GM13976 (cell line): ENCODE measurements at regions not wholly inside any gene's neighbourhood (a gene's known extent, or its start where the extent isn't known, plus 50 kb on each side); places are given as distances from the start of the nearest gene placed in this dataset.
A peak's percentile ranks its signal among the peaks of the same experiment; 100 is the strongest.

Experiments
- DNase-seq: peaks from one replicate; pipeline ENCODE4 v3.0.0; 2012; ENCODE audit warnings: low spot score
- in situ Hi-C: fragments of 300-500 bp; cut with MboI; formaldehyde crosslinking; loops from one replicate; pipeline ENCODE4 v1.12.0; 2022; ENCODE audit warnings: low sequenced_read_pairs, mixed read lengths, inconsistent platforms; ENCODE audit not compliant: unreplicated experiment
- TF ChIP-seq, protein P1 (sequence below): IDR thresholded peaks from 2 replicates; pipeline ENCODE4 v1.5.1; 2012; ENCODE audit warnings: borderline replicate concordance, mild to moderate bottlenecking; ENCODE audit not compliant: insufficient read depth; ENCODE audit errors: extremely low read depth, missing control alignments, control extremely low read depth

GRCh38 chr6:82711105-82711827, 347.6 kb downstream of the TPBG start:
- in situ Hi-C loops, result no loop called here
- TF ChIP-seq, protein P1, sequence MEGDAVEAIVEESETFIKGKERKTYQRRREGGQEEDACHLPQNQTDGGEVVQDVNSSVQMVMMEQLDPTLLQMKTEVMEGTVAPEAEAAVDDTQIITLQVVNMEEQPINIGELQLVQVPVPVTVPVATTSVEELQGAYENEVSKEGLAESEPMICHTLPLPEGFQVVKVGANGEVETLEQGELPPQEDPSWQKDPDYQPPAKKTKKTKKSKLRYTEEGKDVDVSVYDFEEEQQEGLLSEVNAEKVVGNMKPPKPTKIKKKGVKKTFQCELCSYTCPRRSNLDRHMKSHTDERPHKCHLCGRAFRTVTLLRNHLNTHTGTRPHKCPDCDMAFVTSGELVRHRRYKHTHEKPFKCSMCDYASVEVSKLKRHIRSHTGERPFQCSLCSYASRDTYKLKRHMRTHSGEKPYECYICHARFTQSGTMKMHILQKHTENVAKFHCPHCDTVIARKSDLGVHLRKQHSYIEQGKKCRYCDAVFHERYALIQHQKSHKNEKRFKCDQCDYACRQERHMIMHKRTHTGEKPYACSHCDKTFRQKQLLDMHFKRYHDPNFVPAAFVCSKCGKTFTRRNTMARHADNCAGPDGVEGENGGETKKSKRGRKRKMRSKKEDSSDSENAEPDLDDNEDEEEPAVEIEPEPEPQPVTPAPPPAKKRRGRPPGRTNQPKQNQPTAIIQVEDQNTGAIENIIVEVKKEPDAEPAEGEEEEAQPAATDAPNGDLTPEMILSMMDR, result no peak
- no peak for DNase-seq

DNA sequence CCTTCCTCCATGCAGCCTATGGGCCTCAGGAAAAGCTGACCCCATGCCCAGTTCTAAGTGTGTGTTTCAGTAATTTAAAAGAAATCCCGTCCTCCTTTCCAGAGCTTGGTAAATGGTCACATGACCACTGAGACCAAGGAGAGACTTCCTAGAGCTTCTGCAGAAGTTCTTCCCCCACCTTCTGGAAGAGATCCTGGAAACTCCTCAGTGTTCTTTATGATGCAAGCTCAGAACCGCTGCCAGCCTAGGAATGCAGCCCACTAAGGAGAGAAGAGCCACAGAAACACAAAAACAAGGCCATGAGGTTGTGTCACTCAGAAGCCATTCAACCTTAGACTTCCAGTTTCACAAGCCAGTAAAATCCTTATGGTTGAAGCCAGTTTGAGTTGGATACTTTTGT, 348.4 kb downstream of the TPBG start:
- in situ Hi-C loops, result no loop called here
- TF ChIP-seq, protein P1, result no peak
- DNase-seq, result no peak

DNA sequence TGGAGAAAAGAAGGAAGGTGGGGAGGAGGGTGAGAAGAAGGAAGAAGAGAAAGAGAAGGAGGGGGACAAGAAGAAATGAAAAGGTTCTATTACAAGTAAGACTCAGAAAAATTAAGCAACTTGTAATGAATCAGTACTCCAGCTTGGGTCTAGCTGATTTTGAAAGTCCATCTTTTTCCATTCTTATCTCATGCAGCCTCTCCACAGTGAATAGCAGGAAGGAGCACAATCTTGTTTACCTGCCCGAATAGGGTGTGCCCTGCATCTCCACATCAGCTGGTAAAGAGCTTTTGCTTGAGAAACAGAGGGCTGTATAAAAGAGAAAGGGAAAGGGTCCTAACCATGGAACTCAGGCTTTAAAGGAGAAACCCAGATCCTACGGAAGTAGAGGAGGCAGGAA, 348.8 kb downstream of the TPBG start:
- TF ChIP-seq, protein P1, result no peak
- in situ Hi-C loops, result no loop called here
- no peak for DNase-seq

DNA sequence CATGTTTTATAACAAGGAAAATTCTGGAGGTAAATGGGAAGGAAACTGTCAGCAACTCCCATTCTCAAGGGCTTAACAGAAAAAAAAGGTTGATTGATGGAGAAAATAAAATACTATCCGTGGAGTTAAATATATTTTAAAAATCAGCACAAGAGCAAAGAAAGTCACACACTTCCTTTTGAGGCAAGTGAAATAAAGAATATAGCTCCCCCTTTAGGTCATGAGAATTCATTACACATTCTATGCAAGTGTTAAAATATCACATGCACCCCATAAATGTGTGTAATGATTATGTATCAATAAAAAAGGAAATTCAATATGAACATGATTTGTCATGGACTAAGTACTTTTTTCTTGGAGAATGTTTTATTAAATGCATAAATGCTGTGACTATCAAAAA, 349.2 kb downstream of the TPBG start:
- TF ChIP-seq, protein P1, result peak; percentile 17
- in situ Hi-C loops, result no loop called here
- DNase-seq, result peak; percentile 42

- TF ChIP-seq, protein P1, result no peak
- DNase-seq, result no peak
- in situ Hi-C loops, result no loop called here
These were observed 344.6 kb downstream of the UBE3D start for GRCh38 chr6:82720992-82721391.

- DNase-seq, result no peak
- TF ChIP-seq, protein P1, result no peak
- in situ Hi-C loops, result no loop called here
These were observed 329.9 kb downstream of the UBE3D start for GRCh38 chr6:82735790-82736189.

- TF ChIP-seq, protein P1, result no peak
- no peak for DNase-seq
- in situ Hi-C loops, result no loop called here
These were observed 327.7 kb downstream of the UBE3D start for GRCh38 chr6:82737965-82738364.
